ENCODE measurements at regions not wholly inside any gene's neighbourhood (a gene's known extent, or its start where the extent isn't known, plus 50 kb on each side); places are given as distances from the start of the nearest gene placed in this dataset.

DNA sequence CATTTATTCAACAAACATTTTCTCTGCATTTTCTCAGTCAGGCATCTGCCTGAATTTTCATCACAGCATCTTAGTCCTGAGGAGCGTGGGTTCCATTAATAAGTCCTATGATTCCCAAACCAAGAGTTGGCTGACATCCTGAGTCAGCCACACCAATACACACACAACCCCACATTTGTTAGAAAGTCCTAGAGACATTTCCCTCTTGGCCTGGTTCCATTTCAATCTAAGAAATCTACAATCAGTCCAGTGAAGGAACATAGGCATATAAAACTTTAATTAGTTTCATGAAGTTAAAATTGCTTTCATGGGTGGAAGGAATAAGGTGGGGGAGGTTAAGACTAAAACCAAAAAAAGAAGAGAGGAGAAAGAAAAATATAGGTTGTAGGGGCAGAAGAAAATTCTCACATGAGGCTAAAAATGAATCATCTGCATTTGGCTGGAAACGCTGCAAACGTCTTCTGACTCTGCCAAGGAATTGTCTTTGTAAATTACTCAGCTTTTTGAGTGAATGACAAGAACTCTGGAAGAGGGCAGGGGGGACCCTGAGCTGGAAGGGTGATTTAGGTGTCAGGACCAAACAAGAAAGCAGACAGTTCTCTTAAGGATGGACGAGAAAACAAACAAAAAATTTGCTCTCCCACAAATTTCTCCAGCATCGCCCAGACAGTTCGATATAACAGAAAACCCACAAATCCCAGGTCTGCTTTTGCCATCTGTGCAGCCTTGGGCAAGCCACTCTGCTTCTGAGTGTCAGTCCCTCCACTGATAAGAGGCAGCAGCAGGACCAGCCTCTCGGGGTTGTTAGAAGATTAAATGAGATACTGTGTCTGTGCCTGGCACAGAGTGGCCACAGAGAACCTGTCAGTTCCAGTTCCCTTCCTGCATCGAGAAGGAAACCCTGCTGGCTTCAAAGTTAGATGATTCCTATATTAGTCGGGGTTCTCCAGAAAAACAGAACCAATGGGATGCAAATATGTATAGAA lies 289.7 kb downstream of the CDK5RAP2 start:
- H2BK20ac ChIP-seq (ENCODE audit: low read depth, low read length, poor library complexity, severe bottlenecking): no peak overlapping the region
- H3K4me1 ChIP-seq (ENCODE audit: insufficient read depth, low read length): no peaks in the 10 kb centered on the region
- no peak overlapping the region for H3K9ac ChIP-seq (ENCODE audit: extremely low read depth, insufficient read length, low read length)
- no peak overlapping the region for H3K27ac ChIP-seq (ENCODE audit: insufficient read length, low read depth, low read length)
- H3K56ac ChIP-seq (ENCODE audit: insufficient read length, low read depth, low read length): no peak overlapping the region
- Mint-ChIP-seq H3K4me3 (no peak overlapping the region), H3K36me3 (ENCODE audit: insufficient read depth in 1 of 3, low read depth in 3 of 3) (peaks cover 0 to 7% (median 0%) of the 10 kb centered on the region in 3 experiments; a peak in 2 of 7 replicates), H3K27ac (no peak overlapping the region), H3K4me1 (peaks cover 3% of the 10 kb centered on the region in 2 experiments), H3K9me3 (no peaks in the 10 kb centered on the region; a peak in 1 of 5 replicates), H3K27me3 (ENCODE audit: low read depth) (no peaks in the 10 kb centered on the region)
- H4K8ac ChIP-seq (replicated peaks; ENCODE audit: insufficient read length, low read depth, low read length): no peak overlapping the region
- no peak overlapping the region for H2AFZ ChIP-seq (ENCODE audit: low read length)
- no peak for DNase-seq
- TF ChIP-seq, protein P1, sequence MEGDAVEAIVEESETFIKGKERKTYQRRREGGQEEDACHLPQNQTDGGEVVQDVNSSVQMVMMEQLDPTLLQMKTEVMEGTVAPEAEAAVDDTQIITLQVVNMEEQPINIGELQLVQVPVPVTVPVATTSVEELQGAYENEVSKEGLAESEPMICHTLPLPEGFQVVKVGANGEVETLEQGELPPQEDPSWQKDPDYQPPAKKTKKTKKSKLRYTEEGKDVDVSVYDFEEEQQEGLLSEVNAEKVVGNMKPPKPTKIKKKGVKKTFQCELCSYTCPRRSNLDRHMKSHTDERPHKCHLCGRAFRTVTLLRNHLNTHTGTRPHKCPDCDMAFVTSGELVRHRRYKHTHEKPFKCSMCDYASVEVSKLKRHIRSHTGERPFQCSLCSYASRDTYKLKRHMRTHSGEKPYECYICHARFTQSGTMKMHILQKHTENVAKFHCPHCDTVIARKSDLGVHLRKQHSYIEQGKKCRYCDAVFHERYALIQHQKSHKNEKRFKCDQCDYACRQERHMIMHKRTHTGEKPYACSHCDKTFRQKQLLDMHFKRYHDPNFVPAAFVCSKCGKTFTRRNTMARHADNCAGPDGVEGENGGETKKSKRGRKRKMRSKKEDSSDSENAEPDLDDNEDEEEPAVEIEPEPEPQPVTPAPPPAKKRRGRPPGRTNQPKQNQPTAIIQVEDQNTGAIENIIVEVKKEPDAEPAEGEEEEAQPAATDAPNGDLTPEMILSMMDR (conservative IDR thresholded peaks at IDR 0.05): no peak
- H3K27me3 ChIP-seq (ENCODE audit: insufficient read depth, low read length): no peaks in the 10 kb centered on the region; the same call in 1 of the 2 replicates
- no peak overlapping the region for H2AK5ac ChIP-seq (ENCODE audit: insufficient read length, low read length)
- no peaks in the 10 kb centered on the region for H4K20me1 ChIP-seq (ENCODE audit: control insufficient read depth, insufficient read depth, insufficient read length)
- no peak overlapping the region for H2BK5ac ChIP-seq (ENCODE audit: insufficient read length, low read length)
- no peak overlapping the region for H3K14ac ChIP-seq (ENCODE audit: insufficient read depth, low read length)
- H3T11ph ChIP-seq (ENCODE audit: low read length): no peak overlapping the region
- no peaks in the 10 kb centered on the region for H3K79me2 ChIP-seq (ENCODE audit: insufficient read depth, low read length)
- H3K23me2 ChIP-seq (ENCODE audit: insufficient read length, low read depth, low read length, poor library complexity, severe bottlenecking): no peaks in the 10 kb centered on the region
- H2BK12ac ChIP-seq (ENCODE audit: insufficient read length, low read depth, low read length): no peak overlapping the region
- no peak overlapping the region for H3K4me2 ChIP-seq (ENCODE audit: insufficient read depth, insufficient read length, low read length)
- H3K9me3 ChIP-seq (ENCODE audit: control insufficient read depth, low read depth, low read length): no peaks in the 10 kb centered on the region
- H3K23ac ChIP-seq (ENCODE audit: insufficient read length, low read depth, low read length): no peak overlapping the region
- no peak overlapping the region for H4K91ac ChIP-seq (ENCODE audit: insufficient read length, low read depth, low read length)
- no peak overlapping the region for H2BK120ac ChIP-seq (ENCODE audit: low read depth, low read length, poor library complexity, severe bottlenecking)
- WGBS (ENCODE audit: extremely low coverage, insufficient read length, low lambda C conversion rate): no CpG with 5 or more reads among the region's 9 CpGs
- H3K79me1 ChIP-seq (ENCODE audit: insufficient read depth, low read depth, low read length, poor library complexity, severe bottlenecking): no peaks in the 10 kb centered on the region
- no peak overlapping the region for H3K18ac ChIP-seq (ENCODE audit: insufficient read length, low read depth, low read length)
- no peak overlapping the region for H2BK15ac ChIP-seq (ENCODE audit: low read depth, low read length)
- no peak overlapping the region for H4K5ac ChIP-seq (ENCODE audit: insufficient read length, low read depth, low read length)
- H3K4ac ChIP-seq (ENCODE audit: low read depth, low read length): no peak overlapping the region

Measured in H9 (cell line).